Thyroid gland (tissue), 4 donors: ENCODE measurements at regions not wholly inside any gene's neighbourhood (a gene's known extent, or its start where the extent isn't known, plus 50 kb on each side); places are given as distances from the start of the nearest gene placed in this dataset.

Experiments
- DNase-seq, 2 donors: peaks; one replicate each; pipeline ENCODE4 v3.0.0-alpha.2; 2019
- H3K27ac ChIP-seq, 3 donors: fragments of 200-600 bp; sonication (generic); 1 replicate in 2 of 3; 2 replicates in 1 of 3; pipeline ENCODE4 v1.5.1; 2016 to 2019; ENCODE audit warnings: mild to moderate bottlenecking in 1 of 3, moderate library complexity in 1 of 3
- H3K27me3 ChIP-seq: fragments of 200-600 bp; sonication (generic); one replicate; pipeline ENCODE4 v1.5.1; 2019
- H3K36me3 ChIP-seq, 2 donors: fragments of 200-600 bp; sonication (generic); one replicate each; pipeline ENCODE4 v1.5.1; 2016 to 2019
- H3K4me1 ChIP-seq, 2 donors: fragments of 200-600 bp; sonication (generic); one replicate each; pipeline ENCODE4 v1.5.1; 2017 to 2019
- H3K4me3 ChIP-seq, 3 donors: fragments of 200-600 bp; sonication (generic); replicated peaks in 1 of 3; 1 replicate in 2 of 3; 2 replicates in 1 of 3; pipeline ENCODE4 v1.5.1; 2016; ENCODE audit warnings: mild to moderate bottlenecking in 1 of 3
- H3K9me3 ChIP-seq: fragments of 200-600 bp; sonication (generic); one replicate; pipeline ENCODE4 v1.5.1; 2017
- CTCF ChIP-seq, 6 experiments: fragments of 200-600 bp in 3 of 6; fragments of 450-650 bp in 3 of 6; sonication (generic) in 3 of 6; IDR thresholded peaks; one replicate each; pipeline ENCODE4 v1.5.1; 2016 to 2019; ENCODE audit warnings: antibody characterized with exemption in 6 of 6, mild to moderate bottlenecking in 2 of 6, inconsistent platforms in 1 of 6, moderate library complexity in 1 of 6
- POLR2A ChIP-seq, 2 donors: fragments of 450-650 bp; IDR thresholded peaks; one replicate each; pipeline ENCODE4 v1.6.1; 2017; ENCODE audit warnings: antibody characterized with exemption in 2 of 2, mild to moderate bottlenecking in 2 of 2, moderate library complexity in 1 of 2
- WGBS, 2 donors: methylation state at CpG; one replicate each; pipeline ENCODE4 v1.1.5; 2017; 5-methylcytosine and 5-hydroxymethylcytosine counted together
- intact Hi-C: fragments of 100-400 bp; cut with DNase I; formaldehyde crosslinking; loops from one replicate; pipeline ENCODE4 v1.15.1; 2023

GRCh38 chr16:79411357-79411756, 189.2 kb downstream of the MAF start:
- no peaks in the 10 kb centered on the region for H3K9me3 ChIP-seq
- no peak for TF ChIP-seq POLR2A (IDR thresholded peaks at IDR 0.05)
- TF ChIP-seq CTCF (IDR thresholded peaks at IDR 0.05): no peak
- intact Hi-C loops: no loop called here
- DNase-seq: no peak
- H3K4me1 ChIP-seq: no peaks in the 10 kb centered on the region
- no peak overlapping the region for H3K4me3 ChIP-seq
- no peaks in the 10 kb centered on the region for H3K27me3 ChIP-seq
- no peak overlapping the region for H3K27ac ChIP-seq
- no peaks in the 10 kb centered on the region for H3K36me3 ChIP-seq

GRCh38 chr16:79409978-79410377, 190.6 kb downstream of the MAF start:
- 75 to 89% methylated on average over 9 of the region's 9 CpGs for WGBS, 2 donors
- H3K4me1 ChIP-seq: no peaks in the 10 kb centered on the region
- no peaks in the 10 kb centered on the region for H3K27me3 ChIP-seq
- H3K9me3 ChIP-seq: no peaks in the 10 kb centered on the region
- no peak overlapping the region for H3K27ac ChIP-seq
- H3K36me3 ChIP-seq: no peaks in the 10 kb centered on the region
- no peak for TF ChIP-seq POLR2A (IDR thresholded peaks at IDR 0.05)
- TF ChIP-seq CTCF (IDR thresholded peaks at IDR 0.05): no peak
- intact Hi-C loops: no loop called here
- DNase-seq: no peak
- no peak overlapping the region for H3K4me3 ChIP-seq

DNA sequence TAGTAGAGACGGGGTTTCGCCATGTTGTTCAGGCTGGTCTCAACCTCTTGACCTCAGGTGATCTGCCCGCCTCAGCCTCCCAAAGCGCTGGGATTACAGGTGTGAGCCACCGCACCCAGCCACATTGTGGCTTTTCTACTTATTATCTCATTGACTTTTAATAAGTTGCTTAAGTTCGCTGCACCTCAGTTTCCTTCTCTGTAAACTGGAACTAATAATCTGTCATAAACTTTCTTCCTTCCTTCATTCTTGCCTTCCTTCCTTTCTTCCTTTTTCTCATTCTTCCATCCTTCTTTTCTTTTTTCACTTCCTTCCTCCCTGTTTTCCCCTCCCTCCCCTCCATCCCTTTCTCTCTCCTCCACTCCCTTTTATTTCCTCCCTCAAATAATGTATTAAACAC, 192.2 kb downstream of the MAF start:
- TF ChIP-seq CTCF (IDR thresholded peaks at IDR 0.05): no peak
- TF ChIP-seq POLR2A (IDR thresholded peaks at IDR 0.05): no peak

DNA sequence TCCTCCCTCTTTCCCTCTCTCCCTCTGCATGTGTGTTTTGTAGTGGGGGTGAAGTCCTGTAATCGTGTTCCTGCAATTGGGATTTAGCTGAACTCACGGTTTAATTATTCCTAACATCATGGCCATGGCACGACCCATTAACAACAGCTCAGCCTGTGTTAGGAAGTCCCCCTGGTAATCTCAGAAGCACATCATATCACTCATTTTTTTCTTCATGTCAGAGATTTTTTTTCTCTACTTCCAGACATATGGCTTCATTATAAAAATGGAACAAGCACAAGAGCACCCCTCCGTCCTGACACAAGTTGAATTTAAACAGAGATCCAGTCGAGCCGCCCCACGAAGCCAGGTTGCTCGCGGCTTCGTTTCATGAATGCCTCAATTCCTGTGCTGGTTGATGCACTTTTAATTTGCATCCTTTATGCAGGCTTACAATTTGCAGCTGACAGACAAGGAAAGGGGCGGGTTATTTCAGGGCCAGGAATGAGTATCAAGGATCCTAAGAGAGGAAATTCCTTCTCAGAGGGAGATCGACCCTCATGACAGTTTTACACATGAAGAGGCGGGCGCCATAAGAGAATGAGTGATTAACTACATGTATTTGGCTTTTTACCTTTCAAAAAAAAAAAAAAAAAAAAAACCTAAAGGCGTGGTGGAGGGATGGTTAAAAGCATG, 192.9 kb downstream of the MAF start:
- 73 to 79% methylated on average over 15 of the region's 15 CpGs for WGBS, 2 donors
- Histone ChIP-seq H3K27ac (no peak overlapping the region), H3K36me3 (no peaks in the 10 kb centered on the region), H3K27me3 (no peaks in the 10 kb centered on the region), H3K9me3 (no peaks in the 10 kb centered on the region), H3K4me3 (no peak overlapping the region), H3K4me1 (no peaks in the 10 kb centered on the region)
- DNase-seq: no peak
- intact Hi-C loops: no loop called here
- TF ChIP-seq POLR2A (IDR thresholded peaks at IDR 0.05) (no peak), CTCF (IDR thresholded peaks at IDR 0.05) (no peak)

More for the DNA sequence above, 192.2 kb downstream of the MAF start:
- no peaks in the 10 kb centered on the region for H3K27me3 ChIP-seq
- no peaks in the 10 kb centered on the region for H3K36me3 ChIP-seq
- intact Hi-C loops: no loop called here
- no peak for DNase-seq
- no peak overlapping the region for H3K27ac ChIP-seq
- WGBS, 2 donors: 96 to 98% methylated on average over 6 of the region's 6 CpGs
- no peaks in the 10 kb centered on the region for H3K9me3 ChIP-seq
- H3K4me1 ChIP-seq: no peaks in the 10 kb centered on the region
- H3K4me3 ChIP-seq: no peak overlapping the region

- TF ChIP-seq POLR2A (IDR thresholded peaks at IDR 0.05): no peak
- no peak for TF ChIP-seq CTCF (IDR thresholded peaks at IDR 0.05)
- WGBS, 2 donors: 94 to 96% methylated on average over 12 of the region's 12 CpGs
- Histone ChIP-seq H3K27me3 (no peaks in the 10 kb centered on the region), H3K27ac (no peak overlapping the region), H3K9me3 (no peaks in the 10 kb centered on the region), H3K4me3 (no peak overlapping the region), H3K4me1 (no peaks in the 10 kb centered on the region), H3K36me3 (no peaks in the 10 kb centered on the region)
- no peak for DNase-seq
- intact Hi-C loops: no loop called here
Observed at GRCh38 chr16:79407005-79407404, 193.5 kb downstream of the MAF start.
